ENCODE measurements at regions not wholly inside any gene's neighbourhood (a gene's known extent, or its start where the extent isn't known, plus 50 kb on each side); places are given as distances from the start of the nearest gene placed in this dataset.
"Not testable (repeated sequence)": the region's sequence is repeated elsewhere in the genome, so short reads cannot be mapped to it uniquely, and the experiment has no call there.

DNA sequence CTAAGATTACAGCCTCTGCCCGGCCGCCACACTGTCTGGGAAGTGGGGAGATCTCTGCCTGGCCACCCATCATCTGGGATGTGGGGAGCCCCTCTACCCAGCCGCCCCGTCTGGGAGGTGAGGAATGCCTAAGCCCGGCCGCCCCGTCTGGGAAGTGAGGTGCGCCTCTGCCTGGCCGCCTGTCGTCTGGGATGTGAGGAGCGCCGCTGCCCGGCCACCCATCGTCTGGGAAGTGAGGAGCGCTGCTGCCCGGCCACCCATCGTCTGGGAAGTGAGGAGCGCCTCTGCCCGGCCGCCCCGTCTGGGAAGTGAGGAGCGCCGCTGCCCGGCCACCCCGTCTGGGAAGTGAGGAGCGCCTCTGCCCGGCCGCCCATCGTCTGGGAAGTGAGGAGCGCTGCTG is 135.9 kb upstream of the PROKR2 start:
- DNase-seq = not testable (repeated sequence)

DNA sequence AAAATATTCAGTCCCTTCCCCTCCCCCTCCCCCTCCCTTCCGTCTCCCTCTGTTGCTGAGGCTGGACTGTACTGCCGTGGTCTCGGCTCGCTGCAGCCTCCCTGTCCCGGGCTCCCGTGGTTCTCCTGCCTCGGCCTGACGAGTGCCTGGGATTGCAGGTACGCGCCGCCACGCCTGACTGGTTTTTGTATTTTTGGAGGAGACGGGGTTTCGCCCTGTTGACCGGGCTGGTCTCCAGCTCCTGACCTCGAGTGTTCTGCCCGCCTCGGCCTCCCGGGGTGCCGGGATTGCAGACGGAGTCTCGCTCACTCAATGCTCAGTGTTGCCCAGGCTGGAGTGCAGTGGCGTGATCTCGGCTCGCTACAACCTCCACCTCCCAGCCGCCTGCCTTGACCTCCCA is 135.5 kb upstream of the PROKR2 start:
- DNase-seq = not testable (repeated sequence)

DNA sequence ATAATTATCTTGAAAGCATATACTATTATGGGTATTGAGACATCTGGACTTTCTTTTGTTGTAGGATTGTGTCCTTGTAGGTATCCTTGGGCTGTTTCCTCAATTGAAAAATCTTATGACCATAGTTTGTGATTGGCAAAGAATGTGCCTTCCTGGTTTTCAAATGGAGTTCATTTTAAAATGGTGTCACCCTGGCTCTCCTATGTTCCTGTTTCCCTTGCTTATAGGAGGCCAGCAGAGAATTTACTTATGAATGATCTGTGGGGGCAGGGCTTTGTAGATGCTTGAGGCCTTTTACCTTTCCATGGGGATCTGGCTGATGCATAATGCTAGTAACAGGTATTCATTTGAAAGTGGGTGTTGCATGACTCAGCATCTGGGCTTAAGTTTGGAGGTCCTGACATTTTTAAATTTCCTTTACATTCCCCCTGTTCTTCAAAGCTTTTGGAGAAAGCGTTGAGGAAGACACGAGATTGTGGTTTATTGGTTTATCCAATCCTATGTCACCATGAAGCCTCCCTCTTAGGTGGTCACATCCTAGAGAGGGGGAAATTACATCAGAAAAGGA is 135.0 kb upstream of the PROKR2 start:
- DNase-seq = no peak

DNA sequence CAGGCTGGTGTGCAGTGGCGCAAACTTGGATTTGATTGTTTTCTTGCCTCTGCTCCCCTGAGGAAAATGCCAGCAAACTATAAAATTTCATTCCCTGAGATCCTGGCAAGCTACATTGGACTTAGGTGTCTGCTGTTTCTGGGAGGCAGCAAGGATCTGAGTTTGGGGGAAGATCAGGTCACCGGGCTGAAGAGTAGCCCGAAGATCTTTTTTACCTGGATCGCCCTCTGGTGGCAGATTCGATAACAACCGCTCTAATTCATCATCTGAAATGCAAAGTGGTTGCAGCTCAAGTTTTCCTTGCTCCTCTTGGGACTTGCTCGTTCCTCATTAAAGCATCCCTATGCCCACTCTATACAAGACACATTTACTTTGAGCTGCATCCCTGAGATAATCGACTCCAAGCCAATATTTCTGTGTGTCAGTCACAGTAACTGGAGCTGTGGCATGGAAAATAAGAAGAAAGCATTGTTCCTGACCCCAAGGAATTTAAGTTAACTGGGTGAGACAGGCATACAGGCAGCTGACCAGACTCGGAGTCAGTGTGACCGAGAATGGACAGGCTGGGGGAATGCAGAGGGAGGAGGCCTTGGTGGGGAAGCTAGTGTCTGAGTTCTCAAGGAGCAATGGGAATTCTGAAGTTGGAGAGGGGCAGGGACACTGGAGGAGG is 131.8 kb upstream of the PROKR2 start:
- DNase-seq = peak; percentile 57

DNA sequence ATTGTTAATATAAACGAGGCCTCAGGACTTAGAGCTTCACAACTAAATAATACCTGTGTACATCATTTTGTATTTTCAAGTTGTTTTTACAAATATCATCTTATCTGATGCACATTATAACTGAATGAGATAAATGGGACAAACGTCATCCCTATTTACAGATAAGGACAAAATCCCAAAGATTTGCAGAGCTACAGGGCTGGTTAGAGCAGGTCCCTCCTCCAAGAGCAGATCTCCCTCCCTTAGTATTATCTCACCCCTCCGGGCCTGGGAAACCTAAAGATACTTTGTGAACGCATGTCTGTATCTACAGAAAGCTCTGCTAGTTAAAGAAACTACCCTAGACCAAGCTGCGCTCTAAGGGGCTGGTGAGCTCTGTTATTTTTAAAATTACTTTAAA is 130.4 kb upstream of the PROKR2 start:
- DNase-seq = no peak

- DNase-seq = no peak
These were observed 128.9 kb upstream of the PROKR2 start for GRCh38 chr20:5445611-5446010.

DNA sequence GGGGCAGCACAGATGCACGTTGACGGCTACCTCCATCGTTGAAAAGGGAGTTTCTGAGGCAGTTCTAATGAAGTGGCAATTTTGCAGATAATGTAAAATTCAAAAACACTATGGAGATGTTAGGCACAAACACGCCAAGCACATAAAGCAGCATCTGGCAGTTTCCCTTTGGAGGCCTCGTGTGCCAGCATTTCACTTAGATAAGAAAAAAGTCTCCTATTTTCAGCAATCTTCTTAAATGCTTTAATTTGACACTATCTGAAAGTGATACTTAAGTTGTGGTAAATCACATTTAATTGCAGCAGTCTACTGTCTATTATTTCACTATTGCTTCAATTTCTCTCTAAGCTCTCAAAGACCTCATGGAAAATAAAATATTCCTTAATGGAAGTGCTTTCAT is 125.3 kb upstream of the PROKR2 start:
- no peak for DNase-seq

DNA sequence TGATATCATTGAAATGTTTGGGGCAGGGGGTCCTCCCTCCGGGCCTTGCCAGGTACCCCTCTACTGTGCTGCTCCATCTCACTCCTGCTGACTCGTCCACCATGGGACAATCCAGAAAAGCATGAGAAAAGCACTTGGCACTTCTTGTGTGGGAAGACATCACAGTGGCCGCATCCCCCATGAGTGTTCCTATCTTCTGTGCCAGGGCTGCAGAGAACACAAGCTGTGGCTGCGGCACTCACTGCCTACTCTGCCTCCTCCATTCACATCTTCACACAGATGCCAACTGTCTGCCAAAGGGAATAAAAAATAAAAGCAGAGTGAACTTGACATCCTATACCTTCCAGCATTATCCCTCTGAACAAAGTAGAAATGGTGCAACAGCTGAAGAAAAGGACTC is 117.4 kb upstream of the PROKR2 start:
- DNase-seq = no peak

DNA sequence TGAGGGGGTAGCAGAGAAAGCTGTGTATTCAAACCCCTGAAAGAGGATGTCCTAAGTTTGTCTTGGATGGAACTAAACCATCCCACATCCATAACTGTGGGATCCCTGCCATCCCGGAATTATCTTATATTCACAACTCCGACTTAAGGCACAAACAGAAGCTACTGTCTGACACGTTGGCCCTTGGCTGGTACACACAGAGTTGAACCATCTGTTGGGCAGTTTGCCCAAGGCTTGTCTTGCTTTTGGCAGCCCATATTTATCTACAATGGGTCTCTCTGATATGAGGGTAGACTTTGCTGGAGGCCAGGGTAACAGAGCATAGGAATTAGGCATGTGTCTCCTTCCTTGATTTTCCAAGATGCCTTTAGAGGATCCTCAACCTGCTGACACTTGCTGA is 116.6 kb upstream of the PROKR2 start:
- DNase-seq = no peak

GRCh38 chr20:5432030-5432429 is 115.3 kb upstream of the PROKR2 start:
- DNase-seq = no peak

- no peak for DNase-seq
These were observed 113.9 kb upstream of the PROKR2 start for GRCh38 chr20:5430670-5431069.

DNA sequence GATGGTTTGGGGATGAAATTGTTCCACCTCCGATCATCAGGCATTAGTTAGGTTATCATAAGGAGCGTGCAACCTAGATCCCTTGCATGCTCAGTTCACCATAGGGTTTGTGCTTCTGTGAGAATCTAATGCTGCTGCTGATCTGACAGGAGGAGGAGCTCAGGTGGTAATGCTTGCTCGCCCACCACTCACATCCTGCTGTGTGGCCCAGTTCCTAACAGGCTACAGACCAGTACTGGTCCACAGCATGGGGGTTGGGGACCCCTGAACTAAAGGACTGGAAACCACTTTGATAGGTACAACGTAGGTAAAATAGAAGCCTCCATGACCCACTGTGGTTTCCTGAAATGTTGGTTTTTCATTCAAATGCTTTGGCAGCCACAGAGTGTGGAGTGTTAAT is 109.3 kb upstream of the PROKR2 start:
- DNase-seq = no peak

DNA sequence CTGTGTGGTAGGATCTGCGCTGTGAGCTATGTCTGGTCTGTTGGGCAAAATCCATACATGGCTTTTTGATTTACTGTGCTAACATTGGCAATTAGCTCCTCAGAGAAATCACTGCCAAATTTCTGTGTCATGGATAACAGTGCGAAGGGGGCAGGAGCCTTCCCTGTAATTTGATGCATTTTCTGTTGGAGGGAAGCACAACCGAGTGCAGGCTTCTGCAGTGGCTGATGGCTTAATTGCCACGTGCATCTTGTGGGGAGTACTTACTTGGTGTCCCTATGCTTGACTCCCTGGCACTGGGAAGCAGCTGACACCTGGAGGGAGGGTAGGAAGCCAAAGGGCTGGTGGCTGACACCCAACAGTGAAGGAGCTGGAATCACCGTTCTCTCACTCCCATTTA is 99.3 kb upstream of the PROKR2 start:
- no peak for DNase-seq

- DNase-seq = no peak
These were observed 96.6 kb upstream of the PROKR2 start for GRCh38 chr20:5413394-5413793.

DNA sequence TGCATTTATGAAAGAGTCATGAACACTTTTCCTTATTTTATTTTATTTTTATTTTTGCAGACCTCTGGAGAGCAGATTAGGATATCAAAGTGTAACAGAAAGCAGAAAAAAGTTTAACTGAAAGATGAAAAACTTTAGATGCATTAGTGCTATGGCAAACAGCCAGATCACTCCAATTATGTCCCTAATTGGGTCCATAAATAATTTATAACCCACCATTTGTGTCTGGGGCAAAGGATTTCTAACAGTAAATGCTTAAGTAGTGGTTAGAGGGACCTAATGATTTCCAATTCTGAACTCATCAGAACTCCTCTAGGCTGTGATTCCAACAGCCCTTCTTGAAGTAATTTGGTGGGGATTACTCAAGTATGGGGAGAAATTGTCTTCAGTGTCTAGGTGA is 93.7 kb upstream of the PROKR2 start:
- no peak for DNase-seq

DNA sequence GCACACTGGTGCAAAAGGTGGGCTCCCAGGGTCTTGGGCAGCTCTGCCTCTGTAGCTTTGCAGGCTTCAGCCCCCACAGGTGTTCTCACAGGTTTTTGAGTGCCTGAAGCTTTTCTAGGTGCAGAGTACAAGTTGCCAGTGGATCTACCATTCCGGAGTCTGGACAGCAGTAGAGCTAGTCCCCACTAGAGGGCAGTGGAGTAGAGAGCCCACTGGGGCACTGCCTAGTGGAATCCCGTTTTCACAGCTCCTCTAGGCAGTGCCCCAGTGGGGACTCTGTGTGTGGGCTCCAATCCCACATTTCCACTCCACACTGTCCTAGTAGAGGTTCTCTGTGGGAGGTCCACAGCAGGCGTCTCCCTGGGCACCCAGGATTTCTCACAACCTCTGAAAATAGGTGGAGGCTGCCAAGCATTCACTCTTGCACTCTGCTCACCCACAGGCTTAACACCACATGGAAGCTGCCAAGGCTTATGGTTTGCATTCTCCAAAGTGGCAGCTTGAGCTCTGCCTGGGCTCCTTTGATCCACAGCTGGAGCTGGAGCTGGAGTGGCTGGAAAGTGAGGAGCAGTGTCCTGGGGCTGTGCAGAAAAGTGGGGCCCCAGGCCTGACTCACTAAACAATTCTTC is 86.3 kb upstream of the PROKR2 start:
- DNase-seq = peak; percentile 15

- DNase-seq = no peak
These were observed 84.6 kb upstream of the PROKR2 start for GRCh38 chr20:5401277-5401875.

GRCh38 chr20:5400164-5400762 is 83.5 kb upstream of the PROKR2 start:
- no peak for DNase-seq

DNA sequence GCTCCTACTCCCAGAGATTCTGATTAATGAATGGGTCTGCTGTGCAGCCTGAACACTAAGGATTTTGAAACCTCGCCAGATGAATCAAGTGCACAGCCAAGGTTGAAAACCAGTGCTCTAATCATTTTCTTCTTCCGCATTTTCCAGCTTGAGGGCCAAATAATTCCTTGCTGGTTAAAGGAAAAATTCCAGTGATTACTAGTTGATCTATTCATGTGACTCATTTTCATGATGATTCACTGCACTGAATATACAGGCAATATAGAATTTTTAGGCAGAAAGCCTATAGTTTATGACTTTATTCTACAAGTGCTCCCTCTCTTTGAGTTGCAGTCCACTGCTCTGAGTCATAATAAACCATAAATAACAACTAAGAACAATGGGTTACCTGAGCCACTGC is 80.6 kb upstream of the PROKR2 start:
- no peak for DNase-seq

- no peak for DNase-seq
These were observed 79.4 kb upstream of the PROKR2 start for GRCh38 chr20:5395932-5396727.

DNA sequence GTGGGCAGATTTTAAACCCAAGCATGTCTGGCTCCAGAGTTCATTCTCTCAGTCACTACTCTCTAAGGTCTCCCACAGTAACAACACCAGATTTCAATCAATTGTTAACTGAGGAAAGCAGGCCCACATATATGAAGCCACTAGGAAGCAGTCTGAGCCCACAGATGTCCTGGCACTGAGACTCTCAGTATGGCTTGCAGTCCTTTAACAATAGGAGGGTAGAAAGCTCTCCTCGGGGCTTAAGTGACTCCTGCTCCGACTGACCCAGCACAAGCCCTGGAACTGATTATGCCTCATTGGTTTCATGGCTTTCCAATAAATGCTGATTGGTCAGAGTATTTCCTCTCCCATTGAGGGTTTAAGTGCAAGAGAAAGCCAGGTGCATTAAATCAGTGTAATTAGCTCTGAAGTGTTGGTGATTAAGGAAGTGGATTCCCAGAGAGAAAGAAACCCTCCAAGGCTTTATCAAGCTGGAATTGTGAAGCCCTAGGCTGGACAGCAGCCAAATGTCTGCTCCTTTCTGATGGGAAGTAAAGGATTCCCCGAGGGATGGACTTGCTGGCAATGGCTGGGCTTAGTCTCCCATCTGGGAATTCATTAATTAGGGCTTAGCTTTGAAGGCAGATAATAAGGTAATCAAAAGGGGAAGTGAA is 76.6 kb upstream of the PROKR2 start:
- no peak for DNase-seq

GRCh38 chr20:5390720-5391119 is 74.0 kb upstream of the PROKR2 start:
- DNase-seq = no peak
